Right lobe of liver (tissue), 6 donors: ENCODE measurements at regions not wholly inside any gene's neighbourhood (a gene's known extent, or its start where the extent isn't known, plus 50 kb on each side); places are given as distances from the start of the nearest gene placed in this dataset.

Experiments
- ATAC-seq, 4 donors: fragments of 200-7000 bp; cut with Tn5 transposase; one replicate each; pipeline ENCODE4 v1.9.1; 2020; ENCODE audit warnings: mild to moderate bottlenecking in 4 of 4, moderate library complexity in 4 of 4
- DNase-seq, 3 donors: peaks; one replicate each; pipeline ENCODE4 v3.0.0-alpha.2; 2020
- H3K27ac ChIP-seq, 3 donors: fragments of 200-600 bp; one replicate each; pipeline ENCODE4 v1.8.0; 2022
- H3K27me3 ChIP-seq, 2 donors: fragments of 200-600 bp; one replicate each; pipeline ENCODE4 v1.8.0; 2022
- H3K36me3 ChIP-seq, 4 donors: fragments of 200-600 bp; sonication (generic) in 1 of 4; one replicate each; pipeline versions ENCODE4 v1.5.1 to v1.8.0; 2017 to 2022; ENCODE audit warnings: control low read depth in 1 of 4
- H3K4me1 ChIP-seq, 4 donors: fragments of 200-600 bp; sonication (generic) in 1 of 4; one replicate each; pipeline versions ENCODE4 v1.5.1 to v1.8.0; 2017 to 2022; ENCODE audit warnings: control low read depth in 1 of 4
- H3K4me3 ChIP-seq, 3 donors: fragments of 200-600 bp; one replicate each; pipeline ENCODE4 v1.8.0; 2022
- H3K9me3 ChIP-seq, 4 donors: fragments of 200-600 bp; sonication (generic) in 1 of 4; one replicate each; pipeline versions ENCODE4 v1.5.1 to v1.8.0; 2017 to 2022; ENCODE audit warnings: control low read depth in 1 of 4
- CTCF ChIP-seq, 4 donors: fragments of 200-600 bp in 3 of 4; fragments of 450-650 bp in 1 of 4; IDR thresholded peaks; one replicate each; pipeline versions ENCODE4 v1.5.1 to v1.8.0; 2016 to 2022; ENCODE audit warnings: antibody characterized with exemption in 4 of 4, mild to moderate bottlenecking in 2 of 4
- POLR2A ChIP-seq: fragments of 450-650 bp; IDR thresholded peaks from one replicate; pipeline ENCODE4 v1.6.1; 2017; ENCODE audit warnings: antibody characterized with exemption, mild to moderate bottlenecking
- WGBS: methylation state at CpG from one replicate; pipeline ENCODE4 v1.1.6; 2018; ENCODE audit warnings: low coverage, low lambda C conversion rate; ENCODE audit not compliant: insufficient coverage; ENCODE audit errors: missing lambda C conversion rate; 5-methylcytosine and 5-hydroxymethylcytosine counted together
- intact Hi-C, 2 donors: fragments of 100-400 bp; cut with DNase I; formaldehyde crosslinking; loops; one replicate each; pipeline versions ENCODE4 v1.11.2 to v1.14.1; 2022
- donor health status: DM: no; HTN: yes; CAD: no.
- donor health status: DM: no; HTN: no; CAD: no.
- donor health status: DM: no; HTN: no; CAD: no.
- donor health status: DM: no; HTN: yes; CAD: no.
- donor health status: DM: no; HTN: yes; CAD: no.

GRCh38 chr13:39100996-39101738 lies 62.9 kb downstream of the NHLRC3 start:
- 73% methylated on average over 5 of the region's 5 CpGs for WGBS
- no peaks in the 10 kb centered on the region for H3K36me3 ChIP-seq
- H3K27me3 ChIP-seq, result no peaks in the 10 kb centered on the region
- intact Hi-C loops, result no loop called here
- DNase-seq (no peak), ATAC-seq (no peak)
- no peak overlapping the region for H3K27ac ChIP-seq
- H3K9me3 ChIP-seq, result no peaks in the 10 kb centered on the region
- TF ChIP-seq POLR2A (no peak), CTCF (IDR thresholded peaks at IDR 0.05) (no peak)
- no peak overlapping the region for H3K4me3 ChIP-seq
- no peaks in the 10 kb centered on the region for H3K4me1 ChIP-seq

DNA sequence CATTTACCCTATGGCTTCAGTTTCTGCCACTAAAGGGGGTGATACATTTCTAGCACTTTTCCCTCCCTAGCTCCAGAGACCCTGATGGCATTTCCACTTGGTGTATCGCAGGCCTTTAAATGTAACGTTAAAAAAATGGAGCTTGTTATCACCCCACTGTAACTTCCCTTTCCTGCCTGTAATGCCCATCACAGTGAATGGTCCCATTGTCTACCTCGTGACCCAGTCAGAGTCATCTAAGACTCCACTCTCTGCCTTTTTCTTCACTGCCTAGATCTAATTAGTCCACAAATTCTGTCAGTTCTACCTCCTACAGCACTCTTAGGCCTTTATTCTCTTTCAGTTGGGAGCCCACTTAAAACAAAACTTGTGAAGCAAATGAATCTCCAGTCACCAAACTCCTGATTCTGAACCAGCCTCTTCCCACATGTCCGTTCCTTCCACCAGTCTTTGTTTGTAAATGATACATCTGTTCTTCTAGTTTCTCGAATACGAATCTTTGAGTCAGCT lies 64.8 kb downstream of the NHLRC3 start:
- WGBS, result 56% methylated on average over 5 of the region's 6 CpGs
- H3K4me3 ChIP-seq, result no peak overlapping the region
- H3K9me3 ChIP-seq, result no peaks in the 10 kb centered on the region
- no peaks in the 10 kb centered on the region for H3K36me3 ChIP-seq
- TF ChIP-seq POLR2A (no peak), CTCF (IDR thresholded peaks at IDR 0.05) (no peak)
- no peak overlapping the region for H3K27ac ChIP-seq
- ATAC-seq, result no peak
- DNase-seq, result no peak
- intact Hi-C loops, result no loop called here
- no peaks in the 10 kb centered on the region for H3K27me3 ChIP-seq
- H3K4me1 ChIP-seq, result no peaks in the 10 kb centered on the region

DNA sequence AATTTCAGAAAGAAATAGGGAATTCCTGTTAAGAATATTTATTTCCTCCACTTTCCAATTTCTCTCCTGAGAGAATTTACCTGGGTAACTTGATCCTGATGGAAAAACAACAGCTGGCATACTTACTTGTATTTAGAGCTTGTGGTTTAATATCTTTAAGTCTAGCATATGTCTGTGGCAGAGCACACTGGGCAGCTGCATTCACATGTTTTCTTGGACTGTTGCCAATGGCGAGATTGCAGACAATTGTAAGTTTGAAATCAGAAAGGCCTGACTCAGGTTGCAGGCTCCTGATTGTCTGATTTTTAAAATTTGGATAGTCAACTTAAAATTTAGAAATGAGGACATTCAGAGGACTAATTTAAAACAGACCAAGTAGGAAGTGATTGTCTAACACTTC lies 66.9 kb downstream of the NHLRC3 start:
- H3K4me3 ChIP-seq, result no peak overlapping the region
- no peaks in the 10 kb centered on the region for H3K9me3 ChIP-seq
- intact Hi-C loops, result no loop called here
- H3K27me3 ChIP-seq, result no peaks in the 10 kb centered on the region
- H3K4me1 ChIP-seq, result no peaks in the 10 kb centered on the region
- no peak for ATAC-seq
- no peak for DNase-seq
- 26% methylated on average over 1 of the region's 1 CpG for WGBS
- TF ChIP-seq POLR2A (no peak), CTCF (IDR thresholded peaks at IDR 0.05) (no peak)
- H3K36me3 ChIP-seq, result no peaks in the 10 kb centered on the region
- no peak overlapping the region for H3K27ac ChIP-seq

- ATAC-seq (no peak), DNase-seq (no peak)
- Histone ChIP-seq H3K4me3 (no peak overlapping the region), H3K9me3 (no peaks in the 10 kb centered on the region), H3K36me3 (no peaks in the 10 kb centered on the region), H3K27me3 (no peaks in the 10 kb centered on the region), H3K27ac (no peak overlapping the region), H3K4me1 (no peaks in the 10 kb centered on the region)
- TF ChIP-seq POLR2A, result no peak
- TF ChIP-seq CTCF (IDR thresholded peaks at IDR 0.05), result no peak
- WGBS, result 27% methylated on average over 5 of the region's 8 CpGs
- intact Hi-C loops, result no loop called here
These were observed 68.2 kb downstream of the NHLRC3 start for GRCh38 chr13:39106216-39107005.
